Suprapubic skin (tissue), 4 donors: ENCODE measurements at regions not wholly inside any gene's neighbourhood (a gene's known extent, or its start where the extent isn't known, plus 50 kb on each side); places are given as distances from the start of the nearest gene placed in this dataset.

Experiments
- POLR2A ChIP-seq, 2 donors: fragments of 450-650 bp; IDR thresholded peaks; one replicate each; pipeline ENCODE4 v1.6.1; 2017; ENCODE audit warnings: antibody characterized with exemption in 2 of 2, mild to moderate bottlenecking in 2 of 2, moderate library complexity in 2 of 2
- POLR2AphosphoS5 ChIP-seq, 3 donors: sonication (generic); formaldehyde crosslinking; IDR thresholded peaks; one replicate each; pipeline ENCODE4 v1.6.1; 2017; ENCODE audit warnings: antibody characterized with exemption in 3 of 3
- TF ChIP-seq, protein P1 (sequence below), 2 donors: fragments of 200-600 bp in 1 of 2; fragments of 450-650 bp in 1 of 2; sonication (generic) in 1 of 2; IDR thresholded peaks; one replicate each; pipeline ENCODE4 v1.5.1; 2016 to 2019; ENCODE audit warnings: antibody characterized with exemption in 2 of 2, mild to moderate bottlenecking in 1 of 2, moderate library complexity in 1 of 2

- TF ChIP-seq POLR2A (IDR thresholded peaks at IDR 0.05) (no peak), POLR2AphosphoS5 (IDR thresholded peaks at IDR 0.05) (no peak)
- TF ChIP-seq, protein P1, sequence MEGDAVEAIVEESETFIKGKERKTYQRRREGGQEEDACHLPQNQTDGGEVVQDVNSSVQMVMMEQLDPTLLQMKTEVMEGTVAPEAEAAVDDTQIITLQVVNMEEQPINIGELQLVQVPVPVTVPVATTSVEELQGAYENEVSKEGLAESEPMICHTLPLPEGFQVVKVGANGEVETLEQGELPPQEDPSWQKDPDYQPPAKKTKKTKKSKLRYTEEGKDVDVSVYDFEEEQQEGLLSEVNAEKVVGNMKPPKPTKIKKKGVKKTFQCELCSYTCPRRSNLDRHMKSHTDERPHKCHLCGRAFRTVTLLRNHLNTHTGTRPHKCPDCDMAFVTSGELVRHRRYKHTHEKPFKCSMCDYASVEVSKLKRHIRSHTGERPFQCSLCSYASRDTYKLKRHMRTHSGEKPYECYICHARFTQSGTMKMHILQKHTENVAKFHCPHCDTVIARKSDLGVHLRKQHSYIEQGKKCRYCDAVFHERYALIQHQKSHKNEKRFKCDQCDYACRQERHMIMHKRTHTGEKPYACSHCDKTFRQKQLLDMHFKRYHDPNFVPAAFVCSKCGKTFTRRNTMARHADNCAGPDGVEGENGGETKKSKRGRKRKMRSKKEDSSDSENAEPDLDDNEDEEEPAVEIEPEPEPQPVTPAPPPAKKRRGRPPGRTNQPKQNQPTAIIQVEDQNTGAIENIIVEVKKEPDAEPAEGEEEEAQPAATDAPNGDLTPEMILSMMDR (IDR thresholded peaks at IDR 0.05) = no peak
Observed at GRCh38 chr11:25727944-25728343, 604.0 kb upstream of the ANO3 start.
